ENCODE measurements at regions not wholly inside any gene's neighbourhood (a gene's known extent, or its start where the extent isn't known, plus 50 kb on each side); places are given as distances from the start of the nearest gene placed in this dataset.

DNA sequence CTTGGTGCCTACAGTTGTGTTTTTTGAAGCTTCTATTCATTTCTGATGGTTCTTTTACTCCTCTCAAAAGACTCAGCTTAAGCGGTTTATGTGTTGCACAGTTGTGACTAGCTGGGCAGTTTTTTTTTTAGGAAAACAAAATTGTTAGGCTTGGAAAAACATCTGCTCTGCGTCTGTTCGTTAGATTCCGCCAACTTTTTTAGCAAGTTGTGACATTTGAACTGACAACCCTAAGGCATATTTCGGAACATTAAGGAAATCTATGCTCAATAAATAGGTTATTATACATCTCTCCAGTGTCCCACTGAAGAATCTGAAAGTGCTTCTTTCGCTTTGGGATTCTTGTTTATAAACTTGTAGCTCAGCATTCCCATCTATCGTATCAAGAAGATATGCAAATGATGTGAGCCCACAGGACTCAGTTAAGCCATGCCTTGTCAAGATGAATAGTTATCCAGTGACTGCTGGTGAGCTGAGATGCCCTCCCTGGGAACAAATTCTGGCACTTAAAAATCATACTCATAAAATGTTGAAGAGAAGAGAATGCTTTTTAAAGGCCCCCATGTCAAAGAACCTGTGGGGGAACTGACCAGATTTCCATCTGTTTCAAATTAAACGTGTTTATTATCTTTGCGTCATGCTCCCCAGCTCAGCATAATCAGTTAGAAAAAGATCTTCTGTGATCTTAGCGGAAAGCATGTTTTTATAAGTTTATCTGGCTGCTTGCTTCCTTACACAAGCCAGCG lies 109.0 kb upstream of the FAM20A start:
- 52 to 59% methylated on average over 11 of the region's 11 CpGs for WGBS, 2 donors
- no peaks in the 10 kb centered on the region for H3K36me3 ChIP-seq (ENCODE audit: low read depth, missing control alignments)
- TF ChIP-seq CTCF (IDR thresholded peaks at IDR 0.05) (no peak), POLR2A (IDR thresholded peaks at IDR 0.05) (no peak)
- peaks cover 3% of the 10 kb centered on the region for H3K4me1 ChIP-seq
- peak overlapping the region in 1 of 2 donors; percentile 69 for H3K27ac ChIP-seq
- DNase-seq = no peak
- intact Hi-C loops (cut with DNase I; ENCODE audit: low total_unique reads) = no loop called here
- no peaks in the 10 kb centered on the region for H3K9me3 ChIP-seq
- H3K27me3 ChIP-seq = no peaks in the 10 kb centered on the region
- no peak overlapping the region for H3K4me3 ChIP-seq

- Histone ChIP-seq H3K27ac (peak overlapping the region in 1 of 2 donors; percentile 69), H3K27me3 (no peaks in the 10 kb centered on the region), H3K4me1 (peaks cover 3% of the 10 kb centered on the region), H3K4me3 (no peak overlapping the region), H3K9me3 (no peaks in the 10 kb centered on the region), H3K36me3 (ENCODE audit: low read depth, missing control alignments) (no peaks in the 10 kb centered on the region)
- WGBS, 2 donors = 87 to 93% methylated on average over 6 of the region's 6 CpGs
- intact Hi-C loops (cut with DNase I; ENCODE audit: low total_unique reads) = no loop called here
- no peak for DNase-seq
- TF ChIP-seq POLR2A (IDR thresholded peaks at IDR 0.05) = no peak
- TF ChIP-seq CTCF (IDR thresholded peaks at IDR 0.05) = no peak
These were observed 108.3 kb upstream of the FAM20A start for GRCh38 chr17:68709461-68709860.

- Histone ChIP-seq H3K9me3 (no peaks in the 10 kb centered on the region), H3K27ac (peak overlapping the region in 1 of 2 donors; percentile 29), H3K36me3 (ENCODE audit: low read depth, missing control alignments) (no peaks in the 10 kb centered on the region), H3K27me3 (no peaks in the 10 kb centered on the region), H3K4me1 (no peaks in the 10 kb centered on the region), H3K4me3 (no peak overlapping the region)
- DNase-seq = no peak
- TF ChIP-seq CTCF (IDR thresholded peaks at IDR 0.05) = no peak
- no peak for TF ChIP-seq POLR2A (IDR thresholded peaks at IDR 0.05)
- intact Hi-C loops (cut with DNase I; ENCODE audit: low total_unique reads) = no loop called here
- WGBS, 2 donors = 83 to 86% methylated on average over 4 of the region's 4 CpGs
These were observed 105.9 kb upstream of the FAM20A start for GRCh38 chr17:68707031-68707430.

DNA sequence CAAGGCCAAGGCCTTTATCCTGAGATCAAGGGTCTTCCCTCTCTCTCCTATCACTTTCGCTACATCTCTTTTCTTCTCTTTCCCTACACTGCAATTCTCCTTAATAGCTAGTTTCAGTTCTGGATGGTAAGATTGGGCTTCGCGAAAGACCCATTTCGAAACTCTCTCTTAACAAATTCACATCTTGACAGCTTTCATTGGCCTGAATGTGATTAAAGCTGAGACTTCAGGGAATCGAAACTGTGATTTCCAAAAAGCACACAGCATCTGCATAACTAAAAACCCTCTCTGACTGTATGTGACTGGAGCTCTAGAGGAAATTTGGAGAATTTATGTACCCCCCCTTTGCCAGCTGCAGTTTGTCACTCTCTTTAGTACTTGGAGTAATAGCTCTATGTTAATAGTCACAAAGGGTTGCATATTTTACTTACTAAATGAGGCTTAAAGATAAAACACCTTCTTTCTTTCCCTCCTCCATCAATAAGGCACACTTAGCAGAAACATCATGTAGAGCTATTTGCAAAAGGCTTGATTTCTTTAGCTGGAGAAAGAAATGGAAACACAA lies 105.3 kb upstream of the FAM20A start:
- intact Hi-C loops (cut with DNase I; ENCODE audit: low total_unique reads) = no loop called here
- Histone ChIP-seq H3K9me3 (no peaks in the 10 kb centered on the region), H3K27ac (peak overlapping the region in 1 of 2 donors; percentile 29), H3K36me3 (ENCODE audit: low read depth, missing control alignments) (no peaks in the 10 kb centered on the region), H3K4me1 (no peaks in the 10 kb centered on the region), H3K27me3 (no peaks in the 10 kb centered on the region), H3K4me3 (no peak overlapping the region)
- no peak for TF ChIP-seq POLR2A (IDR thresholded peaks at IDR 0.05)
- no peak for TF ChIP-seq CTCF (IDR thresholded peaks at IDR 0.05)
- WGBS, 2 donors = 66 to 68% methylated on average over 5 of the region's 5 CpGs
- DNase-seq = no peak

GRCh38 chr17:68705714-68706076 lies 104.5 kb upstream of the FAM20A start:
- WGBS, 2 donors = 69 to 79% methylated on average over 3 of the region's 3 CpGs
- no peaks in the 10 kb centered on the region for H3K36me3 ChIP-seq (ENCODE audit: low read depth, missing control alignments)
- intact Hi-C loops (cut with DNase I; ENCODE audit: low total_unique reads) = no loop called here
- H3K9me3 ChIP-seq = no peaks in the 10 kb centered on the region
- peaks cover 4% of the 10 kb centered on the region for H3K4me1 ChIP-seq
- TF ChIP-seq CTCF (IDR thresholded peaks at IDR 0.05) (no peak), POLR2A (IDR thresholded peaks at IDR 0.05) (no peak)
- no peaks in the 10 kb centered on the region for H3K27me3 ChIP-seq
- no peak overlapping the region for H3K27ac ChIP-seq
- DNase-seq = no peak
- no peak overlapping the region for H3K4me3 ChIP-seq

Measured in testis (tissue), 2 donors.